T-helper 2 cell treated with Interferon-gamma antibody and Interleukin-4, amounts not matched to agents 100 ng/mL and 5 ng/mL, for 36 hours (primary cell): ENCODE measurements at regions not wholly inside any gene's neighbourhood (a gene's known extent, or its start where the extent isn't known, plus 50 kb on each side); places are given as distances from the start of the nearest gene placed in this dataset.

Source experiments
- intact Hi-C: fragments of 100-400 bp; cut with micrococcal nuclease; formaldehyde crosslinking; loops from one replicate; pipeline ENCODE4 v1.15.1; 2023

GRCh38 chr5:67390935-67391334, 194.3 kb upstream of the CD180 start:
- intact Hi-C loops: no loop called here

DNA sequence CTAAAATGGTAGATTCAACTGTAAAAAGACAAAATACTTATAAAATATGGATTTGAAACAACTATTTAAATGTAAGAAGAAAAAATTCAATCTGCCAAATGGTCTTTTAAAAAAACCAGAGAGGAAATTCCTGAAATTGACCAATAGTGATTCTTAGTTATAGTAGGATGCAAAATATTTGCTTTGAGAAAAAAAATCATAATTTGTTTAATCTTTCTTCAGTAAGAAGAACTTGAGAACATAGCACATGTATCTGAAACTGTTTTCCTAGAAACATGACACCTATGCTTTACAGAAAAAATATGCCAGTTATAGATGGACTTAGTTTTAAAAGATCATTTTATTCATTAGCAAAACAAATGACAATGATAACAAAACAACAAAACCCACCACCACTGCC, 186.9 kb upstream of the CD180 start:
- intact Hi-C loops: no loop called here

- intact Hi-C loops: no loop called here
These were observed 184.8 kb upstream of the CD180 start for GRCh38 chr5:67381236-67381880.

DNA sequence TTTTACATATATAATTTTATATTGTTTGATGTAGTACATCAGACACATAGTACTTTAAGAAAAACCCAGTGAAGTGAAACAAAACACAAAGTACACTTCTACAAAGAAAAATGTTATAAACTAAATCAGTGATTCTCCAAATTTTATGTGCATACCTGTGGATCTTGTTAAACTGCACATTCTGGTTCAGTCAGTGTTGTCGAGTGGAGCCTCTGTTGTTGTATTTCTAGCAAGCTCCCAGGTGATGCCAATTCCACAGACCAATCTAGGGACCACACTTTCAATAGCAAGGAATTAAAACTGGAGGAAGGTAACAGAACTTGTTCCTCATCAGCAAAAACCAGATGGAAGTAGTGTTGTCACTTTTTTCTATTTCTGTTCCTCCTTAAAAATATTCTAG, 183.8 kb upstream of the CD180 start:
- intact Hi-C loops: no loop called here

DNA sequence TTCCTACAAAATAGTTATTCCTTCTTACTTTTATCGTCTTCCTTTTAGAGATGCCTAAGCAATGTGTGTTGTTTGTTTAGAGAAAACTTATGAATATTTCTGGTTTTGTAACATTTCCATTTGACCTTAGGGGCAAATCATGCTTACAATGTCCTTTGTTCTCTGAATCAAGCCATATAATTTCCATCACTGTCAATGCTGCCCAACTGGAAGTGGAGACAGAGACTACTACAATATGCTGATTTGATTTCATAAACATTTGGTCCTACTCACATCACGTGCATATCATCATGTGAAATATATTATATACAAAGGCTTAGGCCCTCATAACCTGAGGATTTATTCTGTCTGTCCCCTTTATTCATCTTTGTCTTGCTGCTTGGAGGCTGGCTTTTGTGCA, 183.2 kb upstream of the CD180 start:
- intact Hi-C loops: no loop called here

- intact Hi-C loops: no loop called here
These were observed 181.7 kb upstream of the CD180 start for GRCh38 chr5:67378256-67378655.

DNA sequence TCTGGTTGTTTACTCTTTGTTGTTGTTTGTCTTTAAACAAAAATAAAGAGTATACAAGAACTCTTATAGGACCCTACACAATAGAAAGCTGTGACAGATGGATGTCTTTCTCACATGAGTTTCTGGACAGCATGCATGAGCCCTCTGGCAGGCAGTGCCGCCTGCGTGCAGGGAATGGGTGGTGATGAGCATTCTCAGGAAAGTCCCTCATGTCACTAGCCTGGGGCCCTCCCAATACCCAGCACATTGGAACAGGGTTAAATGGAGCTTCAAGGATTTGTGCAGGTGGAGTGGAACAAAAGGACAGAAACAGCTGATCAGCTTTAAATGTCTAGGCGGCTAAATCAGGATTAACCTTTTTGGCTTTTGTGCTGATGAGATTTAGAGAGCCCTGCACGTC, 181.0 kb upstream of the CD180 start:
- intact Hi-C loops: no loop called here

DNA sequence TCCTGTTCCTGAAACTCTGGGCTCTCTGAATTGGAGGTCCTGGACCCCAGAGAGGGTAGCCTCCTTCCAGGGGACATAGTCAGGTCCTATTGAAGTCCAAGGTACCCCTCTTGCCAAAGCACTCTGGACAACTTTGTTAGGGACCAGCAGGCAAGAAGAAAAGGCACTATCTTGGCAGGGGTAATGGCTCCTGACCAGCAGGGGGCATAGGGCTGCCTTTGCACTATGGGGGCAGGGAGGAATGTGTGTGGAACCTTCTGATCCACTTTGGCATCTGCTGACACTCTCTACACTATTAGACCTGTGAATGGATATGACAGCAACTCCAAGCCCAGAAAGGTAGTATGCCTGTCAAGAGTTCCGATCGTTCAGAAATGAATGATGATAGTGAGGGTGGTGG, 179.0 kb upstream of the CD180 start:
- intact Hi-C loops: no loop called here

GRCh38 chr5:67374378-67374777, 177.8 kb upstream of the CD180 start:
- intact Hi-C loops: no loop called here

DNA sequence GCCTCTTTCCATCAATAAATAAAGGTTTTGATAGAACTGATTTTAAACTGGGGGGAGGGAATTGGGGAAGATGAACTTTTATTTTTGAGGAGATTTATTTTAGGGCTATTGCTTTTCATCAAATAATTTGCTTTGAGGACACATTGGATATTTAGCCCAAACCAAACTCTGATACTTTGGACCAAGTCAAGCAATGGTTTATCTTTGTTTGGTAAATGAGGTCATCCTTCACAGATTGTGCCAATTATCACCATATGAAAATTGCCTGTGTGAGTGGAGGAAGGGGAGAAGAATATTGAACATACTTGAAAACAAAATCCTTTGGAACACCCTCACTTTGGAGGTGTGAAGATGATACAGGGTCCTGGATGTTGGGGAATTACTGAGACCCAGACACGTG, 176.9 kb upstream of the CD180 start:
- intact Hi-C loops: no loop called here

DNA sequence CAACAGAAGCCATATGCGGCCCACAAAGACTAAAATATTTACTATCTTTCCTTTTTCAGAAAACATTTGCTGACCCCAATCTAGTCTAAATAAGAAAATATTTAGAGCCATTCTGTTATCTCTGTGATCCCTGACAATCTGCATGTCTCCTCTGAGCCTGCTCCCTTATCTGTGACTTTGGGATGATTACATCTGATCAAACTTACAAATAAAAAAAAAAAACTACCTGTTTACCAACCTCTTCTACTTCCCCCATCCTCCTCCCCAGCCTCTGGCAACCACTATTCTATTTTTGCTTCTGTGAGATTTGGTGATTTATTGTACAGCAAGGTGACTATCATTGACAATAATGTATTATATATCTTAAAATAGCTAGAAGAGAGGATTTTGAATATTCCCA, 176.3 kb upstream of the CD180 start:
- intact Hi-C loops: no loop called here

DNA sequence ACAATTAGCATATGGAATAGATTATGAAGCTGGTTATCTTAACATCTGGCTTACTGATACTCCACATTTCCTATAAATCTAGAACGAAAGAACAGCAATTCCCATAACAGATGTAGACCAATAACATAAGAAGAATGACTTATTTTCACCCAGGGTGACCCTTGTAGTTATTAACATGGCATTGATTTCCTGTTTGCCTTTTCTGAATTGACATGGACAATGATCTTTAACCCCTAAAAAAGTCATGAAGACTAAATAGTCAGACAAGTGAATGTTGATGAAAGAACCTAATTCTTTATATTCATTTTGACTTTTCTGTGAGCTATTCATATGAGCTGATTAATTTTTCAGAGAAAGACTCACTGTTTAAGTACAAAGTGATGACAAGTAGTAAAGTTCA, 175.3 kb upstream of the CD180 start:
- intact Hi-C loops: no loop called here

DNA sequence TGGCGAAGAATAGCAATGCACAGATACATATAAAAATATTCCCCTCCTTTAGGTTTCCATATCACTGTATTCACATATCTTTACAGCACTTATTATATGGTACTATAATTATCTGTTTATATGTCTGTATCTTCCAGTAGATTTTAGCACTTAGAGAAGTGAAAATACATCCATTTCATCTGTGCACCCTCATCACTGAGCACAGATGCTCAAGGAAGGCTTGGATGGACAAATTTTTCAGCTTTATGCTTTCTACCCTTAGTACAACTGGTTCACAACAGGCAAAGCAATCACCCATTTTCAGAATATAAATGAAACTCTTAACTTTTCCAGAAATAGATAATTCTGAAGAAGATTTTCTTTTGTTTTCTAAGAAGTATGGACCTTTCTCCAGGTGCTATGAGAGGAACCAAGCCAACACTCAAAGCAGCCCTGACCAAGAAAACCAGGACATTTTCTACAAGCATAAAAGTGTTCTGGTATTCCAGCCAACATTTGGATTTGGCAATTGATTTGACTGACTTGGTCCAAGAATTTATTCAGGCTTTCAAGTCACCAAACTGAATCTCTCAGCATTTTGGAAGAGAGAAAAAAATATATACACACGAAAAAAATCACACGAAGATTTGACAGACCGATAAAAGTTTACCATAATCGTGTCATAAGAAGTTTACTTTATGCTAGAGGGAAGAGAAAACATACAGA, 170.2 kb upstream of the CD180 start:
- intact Hi-C loops: no loop called here

DNA sequence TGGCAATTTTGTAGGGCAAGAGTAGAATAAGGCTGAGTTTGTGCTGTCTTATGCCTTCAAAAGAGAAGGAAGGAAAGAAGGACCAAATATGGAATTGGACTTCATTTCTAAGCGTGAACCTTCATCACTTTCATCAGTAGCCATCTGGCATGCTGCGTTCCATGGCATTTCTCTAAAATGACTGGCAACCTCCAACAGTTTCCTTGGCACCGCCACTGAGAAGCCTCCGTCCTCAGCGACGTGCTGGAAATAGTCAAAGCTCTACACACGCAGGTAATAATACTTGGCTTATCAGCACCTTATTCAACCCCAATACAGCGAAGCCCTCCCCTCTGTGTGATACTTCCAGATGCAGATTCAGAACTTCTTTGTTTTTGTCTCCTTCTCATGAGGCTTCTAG, 169.7 kb upstream of the CD180 start:
- intact Hi-C loops: no loop called here

DNA sequence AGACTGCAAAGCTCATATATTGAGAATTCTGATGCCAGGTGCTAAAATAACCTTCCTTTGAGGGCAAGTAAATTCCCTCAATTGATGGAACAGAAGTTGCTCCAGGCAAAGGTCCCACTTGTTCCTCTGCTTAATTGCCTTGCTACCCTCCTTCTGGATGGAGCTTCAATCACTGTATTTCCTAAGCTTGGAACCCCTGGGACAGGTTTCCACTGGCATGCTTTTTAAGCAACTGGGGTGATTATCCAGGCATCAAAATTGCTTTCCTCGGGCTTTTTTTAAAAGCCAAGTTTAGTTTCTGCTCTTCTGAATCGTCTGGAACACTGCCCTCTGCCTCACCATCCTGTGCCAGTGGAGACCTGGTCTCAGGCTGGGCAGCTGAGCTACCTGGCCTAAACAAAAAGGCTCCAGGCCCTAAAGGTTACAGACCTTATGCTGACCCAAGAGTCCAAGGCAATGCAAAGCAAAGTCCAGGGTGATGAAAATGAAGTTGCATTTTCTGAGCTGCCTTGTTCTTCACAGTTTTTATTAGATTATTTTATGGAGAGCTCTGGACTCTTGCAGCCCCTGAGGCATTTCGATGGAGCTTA, 167.9 kb upstream of the CD180 start:
- intact Hi-C loops: no loop called here

DNA sequence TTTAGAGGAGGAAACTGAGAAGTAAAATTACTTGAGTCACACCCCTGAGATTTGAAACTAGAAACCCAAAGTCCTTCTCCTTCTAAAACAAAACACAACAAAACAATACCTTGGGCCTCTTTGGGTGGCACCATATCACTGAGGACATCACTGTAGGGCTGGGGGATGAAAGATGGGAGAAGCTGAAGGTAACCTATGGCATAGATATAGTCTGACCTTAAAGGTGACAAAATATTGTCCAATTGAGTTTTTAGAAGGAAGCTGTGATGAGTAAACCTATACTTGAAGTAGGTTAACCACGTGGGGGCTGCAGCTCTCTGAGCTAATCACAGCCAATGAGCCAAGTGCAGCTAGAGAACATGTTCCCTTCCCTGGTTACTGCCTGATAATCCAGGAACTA, 167.4 kb upstream of the CD180 start:
- intact Hi-C loops: no loop called here

DNA sequence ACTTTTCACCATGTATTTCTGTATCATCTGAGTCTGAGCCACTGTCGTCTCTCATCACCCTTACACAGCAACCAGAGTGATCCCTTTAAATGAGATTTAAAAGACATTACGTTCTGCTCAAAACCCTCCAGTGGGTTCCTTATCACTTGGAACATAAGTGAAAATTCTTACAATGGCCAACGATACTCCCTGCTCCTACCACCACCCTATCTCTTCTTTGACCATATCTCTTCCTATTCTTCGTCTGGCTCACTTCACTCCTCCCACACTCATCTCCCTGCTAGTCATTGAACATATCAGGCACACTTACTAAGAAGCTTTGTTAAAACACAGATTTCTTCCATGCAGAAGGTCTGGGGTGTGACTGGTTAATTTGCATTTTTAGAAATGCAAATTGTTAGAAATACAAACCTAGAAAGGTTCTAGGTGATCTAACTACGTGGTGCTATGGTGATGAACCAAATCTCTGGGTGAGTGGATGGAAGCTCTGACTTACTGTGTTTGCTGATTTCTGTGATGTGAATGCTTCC, 166.6 kb upstream of the CD180 start:
- intact Hi-C loops: no loop called here

DNA sequence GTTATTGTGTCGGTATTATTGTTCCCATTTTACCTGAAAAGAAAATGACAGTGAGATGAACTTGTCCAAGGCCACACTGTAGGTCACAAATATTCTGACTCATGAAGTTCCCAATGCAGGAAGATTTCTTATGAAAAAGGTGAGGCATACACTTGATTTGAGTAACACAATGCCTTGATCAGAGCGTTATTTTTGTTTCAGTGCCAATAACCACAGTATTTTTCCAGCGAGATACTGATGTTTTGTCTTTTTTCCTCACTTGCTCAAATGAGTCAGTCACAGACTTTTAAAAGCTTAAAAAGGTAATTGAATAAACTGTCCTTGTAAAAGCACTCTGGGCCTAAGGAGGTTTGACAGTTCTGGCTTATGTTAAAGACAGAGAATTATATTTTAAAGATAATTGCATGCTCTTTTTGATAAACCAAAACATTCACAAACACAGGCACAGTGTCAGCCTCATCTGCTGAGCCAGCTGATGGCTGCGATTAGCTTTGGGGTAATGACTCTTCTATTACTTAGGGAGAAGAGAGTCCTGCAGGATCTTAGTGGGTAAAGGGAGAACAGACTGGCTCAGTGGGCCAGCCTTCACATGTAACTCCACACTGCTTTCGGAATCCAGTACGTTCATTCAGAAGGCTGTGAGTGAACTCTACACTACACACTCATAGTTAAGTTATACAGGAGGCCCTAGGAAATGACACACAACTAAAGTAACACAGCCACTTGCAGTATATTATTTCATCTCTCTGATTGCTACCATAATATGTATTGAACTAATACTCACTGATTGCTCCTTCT, 165.5 kb upstream of the CD180 start:
- intact Hi-C loops: no loop called here

GRCh38 chr5:67360047-67360446, 163.4 kb upstream of the CD180 start:
- intact Hi-C loops: no loop called here

DNA sequence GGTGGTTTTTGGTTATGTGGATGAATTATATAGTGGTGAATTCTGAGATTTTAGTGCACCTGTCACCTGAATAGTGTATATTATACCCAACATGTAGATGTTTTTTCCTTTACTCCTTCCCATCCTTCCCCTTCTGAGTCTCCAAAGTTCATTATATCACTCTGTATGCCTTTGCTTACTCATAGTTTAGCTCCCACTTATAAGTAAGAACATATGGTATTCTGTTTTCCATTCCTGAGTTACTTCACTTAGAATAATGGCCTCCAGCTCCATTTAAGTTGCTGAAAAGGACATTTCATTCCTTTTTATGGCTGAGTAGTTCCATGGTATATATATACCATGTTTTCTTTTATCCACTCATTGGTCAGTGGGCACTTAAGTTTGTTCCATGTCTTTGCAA, 161.6 kb upstream of the CD180 start:
- intact Hi-C loops: loop anchor here (10.0 kb wide), 1 partner anchor 353 kb away; no protein-coding TSS in a partner anchor

DNA sequence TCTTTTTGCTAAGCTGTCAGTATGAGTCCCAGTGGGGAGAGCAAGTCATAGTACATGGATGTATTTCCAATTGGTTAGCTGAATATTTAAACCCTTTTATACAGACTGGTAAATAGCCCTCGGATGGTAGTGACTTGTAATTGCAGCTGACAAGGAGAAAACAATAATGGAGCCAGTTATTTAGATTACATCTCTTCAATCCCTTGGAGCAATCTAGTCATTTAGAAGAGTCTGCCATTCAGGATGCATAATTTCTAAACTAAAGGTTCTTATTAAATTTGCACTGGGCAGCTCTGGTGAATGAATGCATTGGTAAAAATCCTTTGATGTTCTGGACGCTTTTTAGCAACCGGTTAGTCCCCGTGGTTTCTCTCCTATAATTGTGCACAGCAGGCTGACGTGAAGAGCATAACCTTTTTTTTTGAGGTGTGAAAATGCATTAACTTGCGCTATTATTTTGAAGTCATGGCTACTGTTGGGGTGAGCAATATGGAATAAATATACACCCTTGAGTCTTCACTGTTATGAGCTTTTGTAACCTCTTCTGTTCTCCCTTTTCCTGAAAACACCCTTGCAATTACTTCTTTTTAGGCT, 158.6 kb upstream of the CD180 start:
- intact Hi-C loops: loop anchor here (10.0 kb wide), 1 partner anchor 350 kb away; no protein-coding TSS in a partner anchor
